Suppressor macrophage treated with lipopolysaccharide for 4 hours (primary cell): ENCODE measurements at regions not wholly inside any gene's neighbourhood (a gene's known extent, or its start where the extent isn't known, plus 50 kb on each side); places are given as distances from the start of the nearest gene placed in this dataset.

Experiments
- DNase-seq: peaks from one replicate; pipeline ENCODE4 v3.0.0-alpha.2; 2020

GRCh38 chr1:11338284-11338924 lies 65.4 kb downstream of the UBIAD1 start:
- no peak for DNase-seq

GRCh38 chr1:11339346-11340232 lies 66.6 kb downstream of the UBIAD1 start:
- no peak for DNase-seq

GRCh38 chr1:11340233-11340632 lies 67.2 kb downstream of the UBIAD1 start:
- DNase-seq: no peak

GRCh38 chr1:11341901-11342552 lies 69.0 kb downstream of the UBIAD1 start:
- DNase-seq: no peak

- no peak for DNase-seq
Measured at GRCh38 chr1:11342621-11343032, 69.6 kb downstream of the UBIAD1 start.

- DNase-seq: no peak
Measured at GRCh38 chr1:11345971-11346715, 73.1 kb downstream of the UBIAD1 start.

GRCh38 chr1:11350265-11350664 lies 77.3 kb downstream of the UBIAD1 start:
- DNase-seq: peak; percentile 36

- no peak for DNase-seq
Measured at GRCh38 chr1:11352058-11352715, 79.2 kb downstream of the UBIAD1 start.

- peak; percentile 24 for DNase-seq
Measured at GRCh38 chr1:11352816-11353799, 80.1 kb downstream of the UBIAD1 start.

- DNase-seq: no peak
Measured at GRCh38 chr1:11354893-11355553, 82.0 kb downstream of the UBIAD1 start.

- DNase-seq: no peak
Measured at GRCh38 chr1:11355559-11356475, 82.8 kb downstream of the UBIAD1 start.

GRCh38 chr1:11357276-11357675 lies 84.3 kb downstream of the UBIAD1 start:
- DNase-seq: no peak

- DNase-seq: no peak
Measured at GRCh38 chr1:11358984-11359383, 86.0 kb downstream of the UBIAD1 start.

- DNase-seq: no peak
Measured at GRCh38 chr1:11362547-11363021, 89.6 kb downstream of the UBIAD1 start.

GRCh38 chr1:11364170-11364569 lies 91.2 kb downstream of the UBIAD1 start:
- peak; percentile 52 for DNase-seq

GRCh38 chr1:11365744-11366387 lies 92.9 kb downstream of the UBIAD1 start:
- no peak for DNase-seq

- no peak for DNase-seq
Measured at GRCh38 chr1:11373029-11373894, 100.3 kb downstream of the UBIAD1 start.
